ENCODE measurements at regions not wholly inside any gene's neighbourhood (a gene's known extent, or its start where the extent isn't known, plus 50 kb on each side); places are given as distances from the start of the nearest gene placed in this dataset.

- TF ChIP-seq, protein P1, sequence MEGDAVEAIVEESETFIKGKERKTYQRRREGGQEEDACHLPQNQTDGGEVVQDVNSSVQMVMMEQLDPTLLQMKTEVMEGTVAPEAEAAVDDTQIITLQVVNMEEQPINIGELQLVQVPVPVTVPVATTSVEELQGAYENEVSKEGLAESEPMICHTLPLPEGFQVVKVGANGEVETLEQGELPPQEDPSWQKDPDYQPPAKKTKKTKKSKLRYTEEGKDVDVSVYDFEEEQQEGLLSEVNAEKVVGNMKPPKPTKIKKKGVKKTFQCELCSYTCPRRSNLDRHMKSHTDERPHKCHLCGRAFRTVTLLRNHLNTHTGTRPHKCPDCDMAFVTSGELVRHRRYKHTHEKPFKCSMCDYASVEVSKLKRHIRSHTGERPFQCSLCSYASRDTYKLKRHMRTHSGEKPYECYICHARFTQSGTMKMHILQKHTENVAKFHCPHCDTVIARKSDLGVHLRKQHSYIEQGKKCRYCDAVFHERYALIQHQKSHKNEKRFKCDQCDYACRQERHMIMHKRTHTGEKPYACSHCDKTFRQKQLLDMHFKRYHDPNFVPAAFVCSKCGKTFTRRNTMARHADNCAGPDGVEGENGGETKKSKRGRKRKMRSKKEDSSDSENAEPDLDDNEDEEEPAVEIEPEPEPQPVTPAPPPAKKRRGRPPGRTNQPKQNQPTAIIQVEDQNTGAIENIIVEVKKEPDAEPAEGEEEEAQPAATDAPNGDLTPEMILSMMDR (IDR thresholded peaks at IDR 0.05), result no peak
- DNase-seq (ENCODE audit: low spot score), result peak; percentile 61
- peak overlapping the region; percentile 65 for H3K4me3 ChIP-seq
- H3K27ac ChIP-seq, result no peak overlapping the region
Measured at GRCh38 chr9:129283705-129284606, 105.9 kb upstream of the IER5L start.

- peak overlapping the region in 1 of 2 donors; percentile 69 for H3K27ac ChIP-seq
- TF ChIP-seq, protein P1 (IDR thresholded peaks at IDR 0.05), result no peak
- peak overlapping the region; percentile 65 for H3K4me3 ChIP-seq
- peak; percentile 64 for DNase-seq (ENCODE audit: low spot score)
Measured at GRCh38 chr9:129283291-129283691, 105.2 kb upstream of the IER5L start.

DNA sequence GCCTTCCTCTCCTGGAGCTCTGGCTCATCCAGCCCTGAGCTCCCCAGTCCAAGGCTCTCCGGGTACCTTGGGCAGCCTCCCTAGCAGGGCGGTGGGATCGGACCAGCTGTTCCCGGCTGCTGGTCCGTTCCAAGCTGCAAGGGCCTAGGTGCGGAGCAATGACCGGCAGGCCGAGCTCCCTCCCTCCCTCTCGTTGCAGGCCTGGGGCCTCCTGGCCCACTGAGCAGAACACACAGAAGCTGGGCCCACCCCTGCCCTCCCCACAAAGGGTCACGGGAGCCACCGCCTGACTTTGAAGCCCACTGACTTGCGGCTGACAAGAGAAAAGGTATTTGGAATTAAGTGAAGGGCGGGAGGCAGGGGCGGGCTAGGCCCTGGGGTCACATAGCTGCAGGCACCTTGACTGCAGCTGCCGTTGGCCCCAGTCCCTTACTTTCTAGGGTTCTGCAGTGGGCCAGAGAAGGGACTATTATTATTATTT, 104.7 kb upstream of the IER5L start:
- DNase-seq (ENCODE audit: low spot score), result peak; percentile 8
- Histone ChIP-seq H3K4me3 (peak overlapping the region; percentile 65), H3K27ac (peak overlapping the region in 1 of 2 donors; percentile 69)
- TF ChIP-seq, protein P1 (IDR thresholded peaks at IDR 0.05), result no peak

DNA sequence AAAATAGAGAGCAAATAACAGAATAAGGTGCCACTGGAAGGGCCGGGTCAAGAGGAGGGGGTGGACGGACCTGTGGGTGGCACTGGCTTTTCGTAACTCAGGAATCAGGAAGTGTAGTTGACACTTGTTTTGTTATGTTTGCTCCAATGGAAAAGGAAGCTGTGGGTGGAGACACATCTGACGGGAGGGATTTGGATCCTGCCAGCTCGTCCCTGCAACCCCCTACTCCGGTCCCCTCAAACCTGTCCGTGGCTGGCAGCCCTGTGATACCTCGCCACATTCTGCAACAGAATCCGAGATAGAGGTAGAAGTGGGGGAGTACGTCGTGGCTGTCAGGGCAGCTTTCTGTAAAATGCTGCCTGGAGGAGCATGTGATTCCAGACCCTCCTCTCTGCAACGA, 104.2 kb upstream of the IER5L start:
- Histone ChIP-seq H3K4me3 (peak overlapping the region; percentile 65), H3K27ac (peak overlapping the region in 1 of 2 donors; percentile 69)
- TF ChIP-seq, protein P1 (IDR thresholded peaks at IDR 0.05), result no peak
- DNase-seq (ENCODE audit: low spot score), result peak; percentile 69

DNA sequence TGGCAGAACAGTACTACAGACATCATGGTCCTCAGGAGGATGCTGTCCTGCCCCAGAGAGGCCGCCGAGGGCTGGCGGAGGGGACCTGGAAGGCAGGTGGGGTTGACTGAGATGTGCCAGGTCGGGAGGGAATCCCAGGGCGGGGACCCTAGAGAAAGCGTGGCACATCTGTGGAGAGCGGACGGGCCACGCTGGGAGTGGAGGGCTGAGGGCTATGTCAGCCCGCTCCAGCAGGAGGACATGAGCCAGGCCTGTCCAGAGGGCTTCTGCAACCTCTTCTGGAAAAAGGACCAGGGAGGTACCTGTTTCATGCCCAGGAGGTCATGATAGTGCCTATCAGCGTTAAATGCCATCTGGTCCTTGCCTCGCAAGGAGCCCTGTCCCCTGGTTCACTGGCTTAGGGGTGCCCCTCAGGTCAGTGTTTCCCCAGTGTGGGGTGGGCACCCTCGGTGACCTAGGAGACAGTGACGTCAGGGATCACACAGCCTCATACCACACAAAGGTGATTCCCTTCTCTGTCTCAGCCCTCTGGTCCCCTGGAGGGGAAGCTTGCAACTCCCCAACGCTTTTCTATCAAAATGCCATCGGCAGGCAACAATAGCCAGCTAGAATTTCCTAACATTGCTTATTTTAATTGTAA, 103.6 kb upstream of the IER5L start:
- H3K27ac ChIP-seq, result no peak overlapping the region
- DNase-seq (ENCODE audit: low spot score), result peak; percentile 59
- TF ChIP-seq, protein P1 (IDR thresholded peaks at IDR 0.05), result no peak
- H3K4me3 ChIP-seq, result no peak overlapping the region

DNA sequence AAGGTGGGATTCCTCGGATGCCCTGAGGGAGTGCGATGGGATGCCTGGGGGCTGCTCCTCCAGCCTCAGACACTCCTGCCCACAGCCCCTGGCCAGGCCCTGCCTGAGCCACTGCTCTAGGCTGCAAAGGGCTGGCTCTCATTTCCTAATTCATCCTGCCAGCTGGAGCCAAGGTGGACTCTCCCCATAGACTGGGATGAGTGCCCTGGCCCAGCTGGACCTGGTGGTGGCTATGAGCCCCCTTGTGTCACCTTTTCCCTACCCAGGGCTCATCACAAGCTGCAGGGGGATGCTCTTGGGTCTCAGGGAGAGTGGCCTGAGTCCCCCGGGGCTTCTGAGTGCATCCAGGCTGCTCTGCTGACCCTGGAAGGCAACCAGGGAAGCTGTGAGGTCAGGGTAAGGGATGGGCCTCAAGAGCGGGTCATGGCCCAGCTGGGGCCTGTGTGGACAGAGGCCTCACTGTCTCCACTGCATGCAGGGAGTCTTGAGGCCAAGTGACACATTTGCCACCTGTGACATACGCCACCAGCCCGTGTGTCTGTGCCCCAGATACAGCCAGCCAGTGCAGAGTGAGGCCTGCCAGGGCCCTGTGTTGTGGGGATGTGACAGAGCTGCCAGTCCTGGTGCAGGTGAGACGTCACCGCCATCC, 102.7 kb upstream of the IER5L start:
- Histone ChIP-seq H3K27ac (no peak overlapping the region), H3K4me3 (no peak overlapping the region)
- DNase-seq (ENCODE audit: low spot score), result peak; percentile 56
- TF ChIP-seq, protein P1 (IDR thresholded peaks at IDR 0.05), result no peak

Measured in coronary artery (tissue), 2 donors.